CD14-positive monocyte (primary cell): ENCODE measurements at regions not wholly inside any gene's neighbourhood (a gene's known extent, or its start where the extent isn't known, plus 50 kb on each side); places are given as distances from the start of the nearest gene placed in this dataset.

ENCODE experiments used
- DNase-seq, 3 donors: peaks; one replicate each; pipeline ENCODE4 v3.0.0-alpha.2; 2011 to 2022
- H2AFZ ChIP-seq: 2 replicates; pipeline ENCODE4 v1.6.0; 2012; ENCODE audit warnings: mild to moderate bottlenecking, low read depth, low read length, inconsistent platforms; ENCODE audit not compliant: insufficient read depth, poor library complexity, severe bottlenecking
- H3K27ac ChIP-seq, 2 donors: 1 replicate in 1 of 2; 2 replicates in 1 of 2; pipeline ENCODE4 v1.5.1; 2012 to 2013; ENCODE audit warnings: low read length in 2 of 2, control low read depth in 1 of 2, inconsistent platforms in 1 of 2, low read depth in 1 of 2, mild to moderate bottlenecking in 1 of 2
- H3K27me3 ChIP-seq, 2 donors: one replicate each; pipeline versions ENCODE4 v1.6.0 to v1.6.1; 2011 to 2013; ENCODE audit warnings: low read length in 2 of 2; ENCODE audit not compliant: control insufficient read depth in 2 of 2, insufficient read depth in 2 of 2
- H3K36me3 ChIP-seq, 2 donors: replicated peaks in 1 of 2; 1 replicate in 1 of 2; 2 replicates in 1 of 2; pipeline versions ENCODE4 v1.5.1 to v1.6.1; 2012 to 2013; ENCODE audit warnings: low read length in 2 of 2, control low read depth in 1 of 2, inconsistent platforms in 1 of 2, mild to moderate bottlenecking in 1 of 2; ENCODE audit not compliant: insufficient read depth in 2 of 2, control insufficient read depth in 1 of 2
- H3K4me1 ChIP-seq, 2 donors: 1 replicate in 1 of 2; 2 replicates in 1 of 2; pipeline versions ENCODE4 v1.5.1 to v1.6.1; 2012 to 2013; ENCODE audit warnings: low read length in 2 of 2, control low read depth in 1 of 2, inconsistent platforms in 1 of 2, mild to moderate bottlenecking in 1 of 2, moderate library complexity in 1 of 2; ENCODE audit not compliant: insufficient read depth in 2 of 2, control insufficient read depth in 1 of 2
- H3K4me2 ChIP-seq: replicated peaks from 2 replicates; pipeline ENCODE3; 2012; ENCODE audit warnings: low read length, moderate library complexity, mild to moderate bottlenecking; ENCODE audit not compliant: poor library complexity, severe bottlenecking; ENCODE audit errors: extremely low read depth
- H3K4me3 ChIP-seq, 3 experiments: fragments of 200-600 bp in 1 of 3; sonication (generic) in 1 of 3; replicated peaks in 1 of 3; 1 replicate in 2 of 3; 2 replicates in 1 of 3; pipeline ENCODE4 v1.5.1; 2011 to 2013; ENCODE audit warnings: low read length in 3 of 3, mild to moderate bottlenecking in 3 of 3, control low read depth in 2 of 3, low read depth in 2 of 3, inconsistent platforms in 1 of 3, moderate library complexity in 1 of 3
- H3K79me2 ChIP-seq: 2 replicates; pipeline ENCODE4 v1.6.0; 2012; ENCODE audit warnings: mild to moderate bottlenecking, control low read depth, inconsistent platforms, low read length, moderate library complexity; ENCODE audit not compliant: insufficient read depth
- H3K9ac ChIP-seq: 2 replicates; pipeline ENCODE4 v1.6.0; 2017; ENCODE audit warnings: low read length, mild to moderate bottlenecking; ENCODE audit not compliant: insufficient read depth, poor library complexity, severe bottlenecking
- H3K9me3 ChIP-seq, 2 donors: replicated peaks in 1 of 2; 1 replicate in 1 of 2; 2 replicates in 1 of 2; pipeline versions ENCODE4 v1.5.1 to v1.6.1; 2012 to 2013; ENCODE audit warnings: low read length in 2 of 2, control low read depth in 1 of 2; ENCODE audit not compliant: control insufficient read depth in 1 of 2, insufficient read depth in 1 of 2
- H4K20me1 ChIP-seq: 2 replicates; pipeline ENCODE4 v1.6.0; 2012; ENCODE audit warnings: mild to moderate bottlenecking, low read length, control low read depth, moderate library complexity; ENCODE audit not compliant: insufficient read depth
- H3K27ac Mint-ChIP-seq, 7 donors: one replicate each; pipeline ENCODE4 v1.8.0; 2020; ENCODE audit warnings: mild to moderate bottlenecking in 7 of 7, mixed read lengths in 7 of 7, moderate library complexity in 6 of 7, inconsistent platforms in 2 of 7
- H3K27me3 Mint-ChIP-seq, 3 donors: one replicate each; pipeline ENCODE4 v1.8.0; 2021 to 2022; ENCODE audit warnings: low read depth in 3 of 3, mild to moderate bottlenecking in 3 of 3, mixed read lengths in 3 of 3, moderate library complexity in 3 of 3, inconsistent platforms in 1 of 3
- H3K36me3 Mint-ChIP-seq, 2 donors: one replicate each; pipeline ENCODE4 v1.8.0; 2020; ENCODE audit warnings: mixed read lengths in 2 of 2, inconsistent platforms in 1 of 2, mild to moderate bottlenecking in 1 of 2
- H3K4me1 Mint-ChIP-seq: one replicate; pipeline ENCODE4 v1.8.0; 2020; ENCODE audit warnings: mild to moderate bottlenecking, mixed read lengths
- H3K4me3 Mint-ChIP-seq, 2 donors: one replicate each; pipeline ENCODE4 v1.8.0; 2020; ENCODE audit warnings: mild to moderate bottlenecking in 2 of 2, mixed read lengths in 2 of 2, moderate library complexity in 1 of 2
- H3K9me3 Mint-ChIP-seq, 7 donors: one replicate each; pipeline ENCODE4 v1.8.0; 2020 to 2022; ENCODE audit warnings: mixed read lengths in 7 of 7, mild to moderate bottlenecking in 6 of 7, moderate library complexity in 6 of 7, inconsistent platforms in 2 of 7
- CTCF ChIP-seq: fragments of 200-600 bp; IDR thresholded peaks from one replicate; pipeline ENCODE4 v1.8.0; 2022; ENCODE audit warnings: antibody characterized with exemption, mild to moderate bottlenecking
- WGBS: methylation state at CpG from one replicate; pipeline ENCODE4 v1.1.5; 2013; ENCODE audit warnings: missing lambda C conversion rate; ENCODE audit not compliant: insufficient coverage; 5-methylcytosine and 5-hydroxymethylcytosine counted together
- intact Hi-C, 2 donors: fragments of 100-400 bp; cut with micrococcal nuclease; formaldehyde crosslinking; loops; one replicate each; pipeline versions ENCODE4 v1.15.0 to v1.15.1; 2023

- Histone ChIP-seq H3K27ac (no peak overlapping the region), H3K4me1 (no peaks in the 10 kb centered on the region), H3K27me3 (no peaks in the 10 kb centered on the region), H2AFZ (no peak overlapping the region), H4K20me1 (no peaks in the 10 kb centered on the region), H3K4me3 (no peak overlapping the region), H3K79me2 (no peaks in the 10 kb centered on the region), H3K9ac (no peak overlapping the region), H3K4me2 (no peak overlapping the region), H3K36me3 (no peaks in the 10 kb centered on the region), H3K9me3 (no peaks in the 10 kb centered on the region)
- DNase-seq: no peak
- intact Hi-C loops: no loop called here
- WGBS: 100% methylated on average over 2 of the region's 3 CpGs
- Mint-ChIP-seq H3K4me1 (no peaks in the 10 kb centered on the region), H3K27me3 (peaks cover 0 to 1% (median 0%) of the 10 kb centered on the region in 3 donors), H3K27ac (no peak overlapping the region), H3K9me3 (peaks cover 0 to 10% (median 2%) of the 10 kb centered on the region in 7 donors), H3K4me3 (no peak overlapping the region), H3K36me3 (no peaks in the 10 kb centered on the region)
- no peak for TF ChIP-seq CTCF
Measured at GRCh38 chr6:155599561-155599960, 143.9 kb upstream of the NOX3 start.

GRCh38 chr6:155599160-155599559 is 143.5 kb upstream of the NOX3 start:
- H3K4me3 ChIP-seq: no peak overlapping the region
- no peaks in the 10 kb centered on the region for H3K9me3 ChIP-seq
- no peak overlapping the region for H3K27ac Mint-ChIP-seq
- 100% methylated on average over 1 of the region's 2 CpGs for WGBS
- DNase-seq: no peak
- H3K4me2 ChIP-seq: no peak overlapping the region
- H3K27me3 ChIP-seq: no peaks in the 10 kb centered on the region
- no peak for TF ChIP-seq CTCF
- no peak overlapping the region for H3K27ac ChIP-seq
- peaks cover 0 to 6% (median 2%) of the 10 kb centered on the region in 7 donors for H3K9me3 Mint-ChIP-seq
- H3K36me3 Mint-ChIP-seq: no peaks in the 10 kb centered on the region
- H3K9ac ChIP-seq: no peak overlapping the region
- intact Hi-C loops: no loop called here
- H3K27me3 Mint-ChIP-seq: no peaks in the 10 kb centered on the region
- H3K4me1 Mint-ChIP-seq: no peaks in the 10 kb centered on the region
- no peak overlapping the region for H2AFZ ChIP-seq
- no peak overlapping the region for H3K4me3 Mint-ChIP-seq
- no peaks in the 10 kb centered on the region for H3K36me3 ChIP-seq
- H3K79me2 ChIP-seq: no peaks in the 10 kb centered on the region
- no peaks in the 10 kb centered on the region for H4K20me1 ChIP-seq
- H3K4me1 ChIP-seq: no peaks in the 10 kb centered on the region
